MM.1S (cell line): ENCODE measurements at regions not wholly inside any gene's neighbourhood (a gene's known extent, or its start where the extent isn't known, plus 50 kb on each side); places are given as distances from the start of the nearest gene placed in this dataset.

Experiments used
- DNase-seq: peaks from one replicate; pipeline ENCODE4 v3.0.0-alpha.2; 2015
- H2AFZ ChIP-seq: fragments of 300-600 bp; sonication (generic); 2 replicates; pipeline ENCODE4 v1.6.0; 2016; ENCODE audit warnings: antibody characterized with exemption, low read length
- H3F3A ChIP-seq: fragments of 300-600 bp; sonication (generic); 2 replicates; pipeline ENCODE4 v1.6.1; 2016; ENCODE audit warnings: mild to moderate bottlenecking, antibody characterized with exemption, low read length, moderate library complexity, mixed read lengths; ENCODE audit not compliant: insufficient read depth
- H3K27ac ChIP-seq: fragments of 300-600 bp; sonication (generic); 2 replicates; pipeline ENCODE4 v1.5.1; 2016; ENCODE audit warnings: mild to moderate bottlenecking, low read length
- H3K27me3 ChIP-seq: fragments of 300-600 bp; sonication (generic); replicated peaks from 2 replicates; pipeline ENCODE4 v1.6.0; 2016; ENCODE audit warnings: low read length; ENCODE audit not compliant: insufficient read depth
- H3K36me3 ChIP-seq: fragments of 300-600 bp; sonication (generic); replicated peaks from 2 replicates; pipeline ENCODE4 v1.6.1; 2016; ENCODE audit warnings: mild to moderate bottlenecking, low read length, mixed read lengths; ENCODE audit not compliant: insufficient read depth
- H3K4me1 ChIP-seq: fragments of 300-600 bp; sonication (generic); 2 replicates; pipeline ENCODE4 v1.6.1; 2016; ENCODE audit warnings: low read length, mixed read lengths
- H3K4me2 ChIP-seq: fragments of 300-600 bp; sonication (generic); 2 replicates; pipeline ENCODE4 v1.6.0; 2016; ENCODE audit warnings: low read depth, low read length
- H3K4me3 ChIP-seq: fragments of 300-600 bp; sonication (generic); 2 replicates; pipeline ENCODE4 v1.5.1; 2016; ENCODE audit warnings: low read length, mixed read lengths
- H3K79me2 ChIP-seq: fragments of 300-600 bp; sonication (generic); 2 replicates; pipeline ENCODE4 v1.6.1; 2016; ENCODE audit warnings: mixed run types, low read length, mixed read lengths
- H3K9ac ChIP-seq: fragments of 300-600 bp; sonication (generic); 2 replicates; pipeline ENCODE4 v1.6.1; 2016; ENCODE audit warnings: low read length, mixed read lengths
- H3K9me2 ChIP-seq: fragments of 300-600 bp; sonication (generic); replicated peaks from 2 replicates; pipeline ENCODE4 v1.6.1; 2016; ENCODE audit warnings: mild to moderate bottlenecking, low read length, mixed read lengths; ENCODE audit not compliant: insufficient read depth
- H3K9me3 ChIP-seq: fragments of 300-600 bp; sonication (generic); replicated peaks from 2 replicates; pipeline ENCODE4 v1.6.1; 2016; ENCODE audit warnings: mild to moderate bottlenecking, low read length, mixed read lengths; ENCODE audit not compliant: insufficient read depth
- H4K20me1 ChIP-seq: fragments of 300-600 bp; sonication (generic); 2 replicates; pipeline ENCODE4 v1.6.1; 2016; ENCODE audit warnings: mild to moderate bottlenecking, low read length, moderate library complexity, mixed read lengths; ENCODE audit not compliant: insufficient read depth
- EZH2 ChIP-seq: fragments of 300-600 bp; sonication (generic); optimal IDR thresholded peaks from 2 replicates; pipeline ENCODE3; 2017; ENCODE audit warnings: low read depth, mild to moderate bottlenecking, antibody characterized with exemption, low read length, mixed read lengths
- EZH2phosphoT487 ChIP-seq: fragments of 300-600 bp; sonication (generic); IDR thresholded peaks from 2 replicates; pipeline ENCODE4 v1.6.1; 2018; ENCODE audit warnings: antibody characterized with exemption, low read length
- TF ChIP-seq, protein P1 (sequence below): fragments of 300-600 bp; sonication (generic); IDR thresholded peaks from 2 replicates; pipeline ENCODE4 v1.5.1; 2016; ENCODE audit warnings: antibody characterized with exemption, low read length, mixed read lengths

DNA sequence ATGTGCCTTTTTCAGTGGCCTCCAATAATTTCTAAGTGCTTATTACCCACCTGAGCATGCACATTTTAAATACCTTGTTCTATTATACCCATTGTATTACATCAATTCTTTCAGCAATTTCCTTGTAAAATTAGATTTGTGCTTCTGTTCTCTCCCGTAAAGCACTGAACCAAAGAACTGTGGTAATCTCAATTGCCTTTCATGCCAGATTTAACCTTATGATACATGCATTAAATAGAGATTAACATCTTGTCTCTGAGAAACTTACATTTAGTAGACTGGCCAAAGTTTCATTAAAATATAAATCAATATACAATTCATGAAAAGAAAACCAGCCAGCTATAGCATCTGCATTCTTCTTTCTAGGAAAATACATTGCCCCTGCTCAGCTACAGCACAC, 137.2 kb downstream of the EFNB2 start:
- H3K27me3 ChIP-seq: no peaks in the 10 kb centered on the region
- no peak for TF ChIP-seq EZH2
- no peak for TF ChIP-seq EZH2phosphoT487
- TF ChIP-seq, protein P1, sequence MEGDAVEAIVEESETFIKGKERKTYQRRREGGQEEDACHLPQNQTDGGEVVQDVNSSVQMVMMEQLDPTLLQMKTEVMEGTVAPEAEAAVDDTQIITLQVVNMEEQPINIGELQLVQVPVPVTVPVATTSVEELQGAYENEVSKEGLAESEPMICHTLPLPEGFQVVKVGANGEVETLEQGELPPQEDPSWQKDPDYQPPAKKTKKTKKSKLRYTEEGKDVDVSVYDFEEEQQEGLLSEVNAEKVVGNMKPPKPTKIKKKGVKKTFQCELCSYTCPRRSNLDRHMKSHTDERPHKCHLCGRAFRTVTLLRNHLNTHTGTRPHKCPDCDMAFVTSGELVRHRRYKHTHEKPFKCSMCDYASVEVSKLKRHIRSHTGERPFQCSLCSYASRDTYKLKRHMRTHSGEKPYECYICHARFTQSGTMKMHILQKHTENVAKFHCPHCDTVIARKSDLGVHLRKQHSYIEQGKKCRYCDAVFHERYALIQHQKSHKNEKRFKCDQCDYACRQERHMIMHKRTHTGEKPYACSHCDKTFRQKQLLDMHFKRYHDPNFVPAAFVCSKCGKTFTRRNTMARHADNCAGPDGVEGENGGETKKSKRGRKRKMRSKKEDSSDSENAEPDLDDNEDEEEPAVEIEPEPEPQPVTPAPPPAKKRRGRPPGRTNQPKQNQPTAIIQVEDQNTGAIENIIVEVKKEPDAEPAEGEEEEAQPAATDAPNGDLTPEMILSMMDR: no peak
- H3K4me3 ChIP-seq: no peak overlapping the region
- H3K9me3 ChIP-seq: no peaks in the 10 kb centered on the region
- no peak overlapping the region for H3K27ac ChIP-seq
- H3K4me1 ChIP-seq: no peaks in the 10 kb centered on the region
- no peaks in the 10 kb centered on the region for H3K9me2 ChIP-seq
- no peak overlapping the region for H2AFZ ChIP-seq
- no peaks in the 10 kb centered on the region for H3K36me3 ChIP-seq
- H3K9ac ChIP-seq: no peak overlapping the region
- H3K4me2 ChIP-seq: no peak overlapping the region
- no peaks in the 10 kb centered on the region for H3K79me2 ChIP-seq
- no peaks in the 10 kb centered on the region for H4K20me1 ChIP-seq
- H3F3A ChIP-seq: no peaks in the 10 kb centered on the region
- no peak for DNase-seq

DNA sequence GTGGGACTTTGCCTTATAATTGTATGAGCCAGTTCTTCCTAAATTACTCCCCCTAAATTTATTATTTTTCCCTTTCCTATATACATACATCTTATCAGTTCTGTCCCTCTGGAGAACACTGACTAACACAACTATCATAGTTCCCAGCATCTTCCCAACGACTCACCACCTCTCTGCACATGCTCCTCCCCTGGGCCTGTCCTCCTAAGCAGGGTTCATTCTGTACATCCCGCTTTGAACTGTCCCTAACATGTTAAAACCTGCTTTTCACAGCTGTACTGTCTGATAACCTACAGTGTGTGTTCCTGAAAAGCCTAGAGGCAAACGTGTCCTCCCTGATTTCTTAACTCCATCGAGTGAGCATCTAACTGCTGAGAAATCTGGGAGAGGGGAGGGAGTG, 141.7 kb downstream of the EFNB2 start:
- Histone ChIP-seq H3K9ac (no peak overlapping the region), H3F3A (no peaks in the 10 kb centered on the region), H3K4me3 (no peak overlapping the region), H3K9me3 (no peaks in the 10 kb centered on the region), H3K27ac (no peak overlapping the region), H3K36me3 (no peaks in the 10 kb centered on the region), H4K20me1 (no peaks in the 10 kb centered on the region), H3K9me2 (no peaks in the 10 kb centered on the region), H2AFZ (no peak overlapping the region), H3K4me2 (no peak overlapping the region), H3K4me1 (no peaks in the 10 kb centered on the region), H3K79me2 (no peaks in the 10 kb centered on the region), H3K27me3 (no peaks in the 10 kb centered on the region)
- no peak for TF ChIP-seq EZH2
- TF ChIP-seq, protein P1: no peak
- no peak for TF ChIP-seq EZH2phosphoT487
- no peak for DNase-seq

DNA sequence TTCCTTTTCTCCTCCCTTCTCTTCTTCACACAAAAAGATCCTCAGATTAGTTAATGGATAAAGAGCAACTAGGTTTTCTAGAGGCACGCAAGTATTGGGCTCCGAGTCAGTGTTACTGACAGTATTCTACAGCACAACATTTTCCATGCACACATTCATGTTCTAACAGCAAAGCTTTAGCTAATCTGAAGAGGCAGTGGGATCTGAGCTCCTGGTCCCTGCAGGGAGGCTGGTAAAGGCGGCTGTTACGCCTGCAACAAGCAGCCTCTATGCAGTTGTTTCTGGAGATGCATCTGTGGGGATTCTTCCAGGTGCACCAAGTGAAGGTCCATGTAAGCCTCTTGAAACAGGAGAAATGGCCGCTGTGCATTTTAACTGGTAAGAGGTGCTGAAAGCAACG, 143.8 kb downstream of the EFNB2 start:
- Histone ChIP-seq H3K27ac (no peak overlapping the region), H3K27me3 (no peaks in the 10 kb centered on the region), H3K4me2 (no peak overlapping the region), H2AFZ (no peak overlapping the region), H3K79me2 (no peaks in the 10 kb centered on the region), H3K4me1 (no peaks in the 10 kb centered on the region), H3K4me3 (no peak overlapping the region), H3F3A (no peaks in the 10 kb centered on the region), H3K9me2 (no peaks in the 10 kb centered on the region), H3K36me3 (no peaks in the 10 kb centered on the region), H3K9ac (no peak overlapping the region), H4K20me1 (no peaks in the 10 kb centered on the region), H3K9me3 (no peaks in the 10 kb centered on the region)
- TF ChIP-seq EZH2: no peak
- TF ChIP-seq, protein P1: no peak
- TF ChIP-seq EZH2phosphoT487: no peak
- no peak for DNase-seq

DNA sequence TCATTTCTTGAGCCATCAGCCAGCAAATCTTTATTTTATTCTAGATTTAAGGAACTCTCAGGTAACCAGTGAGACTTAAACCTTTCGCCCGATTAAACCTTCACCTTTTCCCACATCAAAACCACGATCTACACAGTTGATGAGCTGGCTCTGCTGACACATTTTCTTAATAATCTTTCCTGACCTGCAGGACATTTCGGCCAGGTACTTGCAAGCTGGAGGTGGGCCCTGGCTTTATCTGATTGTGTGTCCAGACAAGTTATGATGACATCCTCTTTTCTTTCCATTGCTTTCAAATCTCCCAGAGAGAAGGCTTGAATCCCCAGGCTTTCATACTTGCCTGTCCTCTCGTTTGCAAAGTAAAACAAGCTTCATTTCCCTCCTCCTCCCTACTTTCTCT, 144.2 kb downstream of the EFNB2 start:
- Histone ChIP-seq H3K9me3 (no peaks in the 10 kb centered on the region), H3K9ac (no peak overlapping the region), H2AFZ (no peak overlapping the region), H3K36me3 (no peaks in the 10 kb centered on the region), H3K4me2 (no peak overlapping the region), H3F3A (no peaks in the 10 kb centered on the region), H3K4me3 (no peak overlapping the region), H3K4me1 (no peaks in the 10 kb centered on the region), H4K20me1 (no peaks in the 10 kb centered on the region), H3K79me2 (no peaks in the 10 kb centered on the region), H3K9me2 (no peaks in the 10 kb centered on the region), H3K27ac (no peak overlapping the region), H3K27me3 (no peaks in the 10 kb centered on the region)
- TF ChIP-seq EZH2phosphoT487 (no peak), EZH2 (no peak)
- TF ChIP-seq, protein P1: no peak
- DNase-seq: no peak
